Duodenal mucosa (tissue), 2 donors: ENCODE measurements at regions not wholly inside any gene's neighbourhood (a gene's known extent, or its start where the extent isn't known, plus 50 kb on each side); places are given as distances from the start of the nearest gene placed in this dataset.
"Not testable (repeated sequence)": the region's sequence is repeated elsewhere in the genome, so short reads cannot be mapped to it uniquely, and the experiment has no call there.

Source experiments
- H3K27ac ChIP-seq: one replicate; pipeline ENCODE4 v1.7.0; 2013; ENCODE audit warnings: low read depth, low read length
- H3K27me3 ChIP-seq, 2 donors: one replicate each; pipeline ENCODE4 v1.7.0; 2013; ENCODE audit warnings: low read length in 2 of 2, control low read depth in 1 of 2; ENCODE audit not compliant: insufficient read depth in 2 of 2, control insufficient read depth in 1 of 2
- H3K36me3 ChIP-seq, 2 donors: one replicate each; pipeline ENCODE4 v1.7.0; 2013; ENCODE audit warnings: low read length in 2 of 2, control low read depth in 1 of 2; ENCODE audit not compliant: insufficient read depth in 2 of 2, control insufficient read depth in 1 of 2
- H3K4me1 ChIP-seq, 2 donors: one replicate each; pipeline ENCODE4 v1.7.0; 2013; ENCODE audit warnings: low read length in 2 of 2, control low read depth in 1 of 2; ENCODE audit not compliant: insufficient read depth in 2 of 2, control insufficient read depth in 1 of 2
- H3K4me3 ChIP-seq, 2 donors: one replicate each; pipeline ENCODE4 v1.7.0; 2013; ENCODE audit warnings: low read length in 2 of 2, low read depth in 1 of 2
- H3K9ac ChIP-seq, 2 donors: one replicate each; pipeline ENCODE4 v1.7.0; 2013; ENCODE audit warnings: low read length in 2 of 2, low read depth in 1 of 2
- H3K9me3 ChIP-seq, 2 donors: one replicate each; pipeline ENCODE4 v1.7.0; 2013; ENCODE audit warnings: low read length in 2 of 2, control low read depth in 1 of 2; ENCODE audit not compliant: control insufficient read depth in 1 of 2

- no peaks in the 10 kb centered on the region for H3K9me3 ChIP-seq
- H3K4me1 ChIP-seq: no peaks in the 10 kb centered on the region
- no peaks in the 10 kb centered on the region for H3K27me3 ChIP-seq
- no peak overlapping the region for H3K9ac ChIP-seq
- no peak overlapping the region for H3K4me3 ChIP-seq
- no peaks in the 10 kb centered on the region for H3K36me3 ChIP-seq
- no peak overlapping the region for H3K27ac ChIP-seq
Observed at GRCh38 chr10:4169448-4169847, 384.4 kb upstream of the KLF6 start.

- H3K27ac ChIP-seq: no peak overlapping the region
- H3K4me3 ChIP-seq: no peak overlapping the region
- H3K9me3 ChIP-seq: no peaks in the 10 kb centered on the region
- H3K4me1 ChIP-seq: no peaks in the 10 kb centered on the region
- no peak overlapping the region for H3K9ac ChIP-seq
- no peaks in the 10 kb centered on the region for H3K36me3 ChIP-seq
- no peaks in the 10 kb centered on the region for H3K27me3 ChIP-seq
Observed at GRCh38 chr10:4167216-4167615, 382.2 kb upstream of the KLF6 start.

DNA sequence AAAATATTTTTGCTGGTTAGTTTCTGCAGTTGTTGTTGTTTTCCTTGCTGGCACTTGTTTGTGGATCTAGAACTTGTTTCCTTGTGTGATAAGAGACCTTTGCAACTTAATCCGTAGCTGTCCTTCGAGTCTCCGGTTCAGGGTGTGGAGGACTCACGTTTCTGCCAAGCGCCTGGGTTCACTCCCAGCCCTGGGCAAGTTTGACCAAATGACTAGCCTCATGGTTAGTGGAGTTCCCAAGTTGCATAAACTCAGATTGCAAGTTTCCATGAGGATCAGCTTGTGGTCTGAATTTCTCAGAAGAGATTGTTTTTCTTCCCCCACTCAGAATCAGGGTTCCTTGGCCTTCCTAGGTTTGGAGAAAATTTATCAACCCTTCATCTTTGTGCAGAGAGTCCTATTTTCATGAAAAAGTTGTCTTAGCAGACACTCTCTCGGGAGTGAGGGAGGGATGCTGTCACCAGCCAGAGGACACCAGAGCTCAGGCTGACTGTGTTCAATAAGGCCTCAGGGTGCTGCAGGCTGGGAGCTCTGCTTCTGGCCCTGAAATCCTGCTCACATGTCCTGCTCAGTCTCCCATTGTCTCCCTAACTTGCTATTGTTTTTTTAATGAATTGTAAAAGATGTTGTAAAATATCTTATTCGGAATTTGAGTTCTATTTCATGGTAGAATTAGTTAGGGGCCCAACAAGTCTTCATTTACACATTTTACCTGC lies 377.7 kb upstream of the KLF6 start:
- no peaks in the 10 kb centered on the region for H3K27me3 ChIP-seq
- H3K27ac ChIP-seq: no peak overlapping the region
- no peak overlapping the region for H3K4me3 ChIP-seq
- H3K9me3 ChIP-seq: no peaks in the 10 kb centered on the region
- H3K36me3 ChIP-seq: no peaks in the 10 kb centered on the region
- H3K9ac ChIP-seq: no peak overlapping the region
- H3K4me1 ChIP-seq: no peaks in the 10 kb centered on the region

GRCh38 chr10:4159173-4159572 lies 374.2 kb upstream of the KLF6 start:
- Histone ChIP-seq H3K4me1 (no peaks in the 10 kb centered on the region), H3K9me3 (no peaks in the 10 kb centered on the region), H3K27me3 (no peaks in the 10 kb centered on the region), H3K36me3 (no peaks in the 10 kb centered on the region), H3K9ac (no peak overlapping the region), H3K4me3 (no peak overlapping the region), H3K27ac (no peak overlapping the region)

GRCh38 chr10:4154191-4154715 lies 369.2 kb upstream of the KLF6 start:
- no peak overlapping the region for H3K9ac ChIP-seq
- H3K36me3 ChIP-seq: no peaks in the 10 kb centered on the region
- H3K4me1 ChIP-seq: no peaks in the 10 kb centered on the region
- H3K27me3 ChIP-seq: no peaks in the 10 kb centered on the region
- no peaks in the 10 kb centered on the region for H3K9me3 ChIP-seq
- H3K4me3 ChIP-seq: no peak overlapping the region
- H3K27ac ChIP-seq: no peak overlapping the region

GRCh38 chr10:4151466-4151865 lies 366.5 kb upstream of the KLF6 start:
- Histone ChIP-seq H3K27ac (no peak overlapping the region), H3K36me3 (no peaks in the 10 kb centered on the region), H3K4me1 (no peaks in the 10 kb centered on the region)

GRCh38 chr10:4150676-4151075 lies 365.7 kb upstream of the KLF6 start:
- Histone ChIP-seq H3K27me3 (no peaks in the 10 kb centered on the region), H3K4me3 (no peak overlapping the region), H3K9me3 (no peaks in the 10 kb centered on the region), H3K4me1 (no peaks in the 10 kb centered on the region), H3K36me3 (no peaks in the 10 kb centered on the region), H3K27ac (no peak overlapping the region), H3K9ac (no peak overlapping the region)

More at GRCh38 chr10:4151466-4151865, 366.5 kb upstream of the KLF6 start:
- Histone ChIP-seq H3K4me3 (no peak overlapping the region), H3K9ac (no peak overlapping the region), H3K9me3 (no peaks in the 10 kb centered on the region), H3K27me3 (no peaks in the 10 kb centered on the region)

GRCh38 chr10:4149460-4149859 lies 364.5 kb upstream of the KLF6 start:
- not testable (repeated sequence) for H3K27ac ChIP-seq, H3K4me3 ChIP-seq, H3K9ac ChIP-seq

GRCh38 chr10:4147245-4147644 lies 362.2 kb upstream of the KLF6 start:
- no peak overlapping the region for H3K4me3 ChIP-seq
- no peak overlapping the region for H3K9ac ChIP-seq
- no peak overlapping the region for H3K27ac ChIP-seq

More at GRCh38 chr10:4149460-4149859, 364.5 kb upstream of the KLF6 start:
- not testable (repeated sequence) for H3K4me1 ChIP-seq, H3K27me3 ChIP-seq, H3K9me3 ChIP-seq, H3K36me3 ChIP-seq

GRCh38 chr10:4144817-4145216 lies 359.8 kb upstream of the KLF6 start:
- no peak overlapping the region for H3K27ac ChIP-seq
- H3K9me3 ChIP-seq: peaks cover 0 to 14% of the 10 kb centered on the region in 2 donors
- H3K36me3 ChIP-seq: no peaks in the 10 kb centered on the region
- H3K4me3 ChIP-seq: no peak overlapping the region
- H3K9ac ChIP-seq: no peak overlapping the region
- no peaks in the 10 kb centered on the region for H3K27me3 ChIP-seq
- H3K4me1 ChIP-seq: no peaks in the 10 kb centered on the region

More at GRCh38 chr10:4147245-4147644, 362.2 kb upstream of the KLF6 start:
- Histone ChIP-seq H3K4me1 (no peaks in the 10 kb centered on the region), H3K36me3 (no peaks in the 10 kb centered on the region), H3K27me3 (no peaks in the 10 kb centered on the region), H3K9me3 (no peaks in the 10 kb centered on the region)
